H1 (cell line): ENCODE measurements at regions not wholly inside any gene's neighbourhood (a gene's known extent, or its start where the extent isn't known, plus 50 kb on each side); places are given as distances from the start of the nearest gene placed in this dataset.

Experiments
- CEBPB ChIP-seq: IDR thresholded peaks from 2 replicates; pipeline ENCODE4 v1.6.1; 2012; ENCODE audit warnings: low read depth, low read length
- MAFK ChIP-seq: IDR thresholded peaks from 2 replicates; pipeline ENCODE4 v1.6.1; 2012; ENCODE audit warnings: low read depth, mild to moderate bottlenecking, improper control_type of control experiment, low read length
- POLR2A ChIP-seq, 2 experiments: IDR thresholded peaks; 1 replicate in 1 of 2; 2 replicates in 1 of 2; pipeline ENCODE4 v1.6.1; 2011; ENCODE audit warnings: low read depth in 2 of 2, low read length in 2 of 2, mild to moderate bottlenecking in 2 of 2; ENCODE audit errors: control extremely low read depth in 1 of 2
- RAD21 ChIP-seq, 2 experiments: IDR thresholded peaks in 1 of 2; conservative IDR thresholded peaks in 1 of 2; 2 replicates each; pipeline ENCODE4 v1.6.1; 2011; ENCODE audit warnings: low read depth in 2 of 2, low read length in 2 of 2, improper control_type of control experiment in 1 of 2, inconsistent platforms in 1 of 2, mild to moderate bottlenecking in 1 of 2, moderate library complexity in 1 of 2
- SUZ12 ChIP-seq: fragments of 200-600 bp; sonication (generic); IDR thresholded peaks from 2 replicates; pipeline ENCODE4 v1.6.1; 2012; ENCODE audit warnings: mild to moderate bottlenecking, inconsistent platforms, low read length, moderate library complexity, mixed read lengths
- TAF1 ChIP-seq: IDR thresholded peaks from 2 replicates; pipeline ENCODE4 v1.6.1; 2011; ENCODE audit warnings: mild to moderate bottlenecking, low read depth, low read length
- YY1 ChIP-seq: IDR thresholded peaks from 2 replicates; pipeline ENCODE4 v1.6.1; 2011; ENCODE audit warnings: low read depth, mild to moderate bottlenecking, low read length
- TF ChIP-seq, protein P1 (sequence below), 3 experiments: IDR thresholded peaks; 1 replicate in 2 of 3; 2 replicates in 1 of 3; pipeline versions ENCODE4 v1.5.1 to v1.6.1; 2011; ENCODE audit warnings: low read length in 3 of 3, mild to moderate bottlenecking in 3 of 3, inconsistent platforms in 2 of 3, low read depth in 1 of 3, moderate library complexity in 1 of 3; ENCODE audit not compliant: insufficient read depth in 1 of 3; ENCODE audit errors: control extremely low read depth in 1 of 3
- TF ChIP-seq, protein P2 (sequence below): IDR thresholded peaks from 2 replicates; pipeline ENCODE4 v1.6.1; 2012; ENCODE audit warnings: low read length, inconsistent platforms

DNA sequence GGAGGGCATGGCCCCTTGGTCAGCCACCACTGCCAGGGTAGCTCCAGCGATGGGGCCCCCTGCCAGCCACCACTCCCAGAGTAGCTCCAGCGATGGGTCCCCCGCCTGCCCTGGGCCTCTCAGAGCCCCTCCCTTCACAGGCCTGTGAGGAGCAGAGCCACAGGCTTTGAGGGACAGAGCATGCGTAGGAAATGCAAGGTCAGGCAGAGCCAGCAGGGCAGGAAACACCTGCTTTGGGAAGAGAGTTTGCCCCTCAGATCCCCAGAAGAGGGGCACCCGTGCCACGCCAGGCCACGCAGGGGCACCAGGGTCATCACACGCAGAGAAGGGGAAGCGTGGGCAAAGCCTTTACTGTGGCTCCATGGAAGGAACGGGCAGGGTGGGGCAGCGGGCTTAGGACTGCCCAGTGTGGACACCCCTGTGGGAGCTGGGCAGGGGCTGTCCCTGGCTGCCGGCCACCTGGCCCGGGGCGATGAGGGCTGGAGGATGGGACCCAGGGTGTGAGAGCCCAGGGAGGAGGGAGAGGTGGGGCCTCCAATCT, 477.8 kb downstream of the BRD1 start:
- TF ChIP-seq YY1 (no peak), MAFK (no peak), POLR2A (IDR thresholded peaks at IDR 0.05; ENCODE audit: control extremely low read depth in 1 of 2, low read depth in 2 of 2, low read length in 2 of 2) (no peak), CEBPB (no peak), SUZ12 (no peak), RAD21 (IDR thresholded peaks at IDR 0.05 in 1 of 2, conservative IDR thresholded peaks at IDR 0.05 in 1 of 2; ENCODE audit: low read depth in 2 of 2, low read length in 2 of 2) (no peak), TAF1 (no peak)
- TF ChIP-seq, protein P1, sequence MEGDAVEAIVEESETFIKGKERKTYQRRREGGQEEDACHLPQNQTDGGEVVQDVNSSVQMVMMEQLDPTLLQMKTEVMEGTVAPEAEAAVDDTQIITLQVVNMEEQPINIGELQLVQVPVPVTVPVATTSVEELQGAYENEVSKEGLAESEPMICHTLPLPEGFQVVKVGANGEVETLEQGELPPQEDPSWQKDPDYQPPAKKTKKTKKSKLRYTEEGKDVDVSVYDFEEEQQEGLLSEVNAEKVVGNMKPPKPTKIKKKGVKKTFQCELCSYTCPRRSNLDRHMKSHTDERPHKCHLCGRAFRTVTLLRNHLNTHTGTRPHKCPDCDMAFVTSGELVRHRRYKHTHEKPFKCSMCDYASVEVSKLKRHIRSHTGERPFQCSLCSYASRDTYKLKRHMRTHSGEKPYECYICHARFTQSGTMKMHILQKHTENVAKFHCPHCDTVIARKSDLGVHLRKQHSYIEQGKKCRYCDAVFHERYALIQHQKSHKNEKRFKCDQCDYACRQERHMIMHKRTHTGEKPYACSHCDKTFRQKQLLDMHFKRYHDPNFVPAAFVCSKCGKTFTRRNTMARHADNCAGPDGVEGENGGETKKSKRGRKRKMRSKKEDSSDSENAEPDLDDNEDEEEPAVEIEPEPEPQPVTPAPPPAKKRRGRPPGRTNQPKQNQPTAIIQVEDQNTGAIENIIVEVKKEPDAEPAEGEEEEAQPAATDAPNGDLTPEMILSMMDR (IDR thresholded peaks at IDR 0.05; ENCODE audit: control extremely low read depth in 1 of 3, insufficient read depth in 1 of 3, low read depth in 1 of 3, low read length in 3 of 3), result no peak
- TF ChIP-seq, protein P2, sequence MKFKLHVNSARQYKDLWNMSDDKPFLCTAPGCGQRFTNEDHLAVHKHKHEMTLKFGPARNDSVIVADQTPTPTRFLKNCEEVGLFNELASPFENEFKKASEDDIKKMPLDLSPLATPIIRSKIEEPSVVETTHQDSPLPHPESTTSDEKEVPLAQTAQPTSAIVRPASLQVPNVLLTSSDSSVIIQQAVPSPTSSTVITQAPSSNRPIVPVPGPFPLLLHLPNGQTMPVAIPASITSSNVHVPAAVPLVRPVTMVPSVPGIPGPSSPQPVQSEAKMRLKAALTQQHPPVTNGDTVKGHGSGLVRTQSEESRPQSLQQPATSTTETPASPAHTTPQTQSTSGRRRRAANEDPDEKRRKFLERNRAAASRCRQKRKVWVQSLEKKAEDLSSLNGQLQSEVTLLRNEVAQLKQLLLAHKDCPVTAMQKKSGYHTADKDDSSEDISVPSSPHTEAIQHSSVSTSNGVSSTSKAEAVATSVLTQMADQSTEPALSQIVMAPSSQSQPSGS, result no peak
